IMR-90 (cell line): ENCODE measurements at regions not wholly inside any gene's neighbourhood (a gene's known extent, or its start where the extent isn't known, plus 50 kb on each side); places are given as distances from the start of the nearest gene placed in this dataset.

Experiments used
- ATAC-seq: fragments of 200-7000 bp; cut with Tn5 transposase; 2 replicates; pipeline ENCODE4 v1.9.1; 2020; ENCODE audit warnings: low read depth, mild to moderate bottlenecking, moderate library complexity
- BruUV-seq: library from RNA; stranded (reverse); fragments of 400-500 nt; replicated peaks from 2 replicates; lab custom pipeline; 2021; lab: Mats Ljungman, UMichigan
- CTCF ChIA-PET: fragments of 300-600 bp; formaldehyde crosslinking; extraction: SDS; loops from one replicate; lab custom pipeline; 2021; ENCODE audit warnings: antibody characterized with exemption; lab: Yijun Ruan, JAX
- POLR2A ChIA-PET: fragments of 300-600 bp; sonication (Branson Sonifier 250); formaldehyde crosslinking; loops from one replicate; lab custom pipeline; 2022; ENCODE audit warnings: antibody characterized with exemption; ENCODE audit not compliant: unreplicated experiment; lab: Charles Lee
- DNase-seq: peaks from one replicate; pipeline ENCODE4 v3.0.0; 2013
- H2AFZ ChIP-seq: replicated peaks from 2 replicates; pipeline ENCODE3; 2013; ENCODE audit warnings: low read length, mild to moderate bottlenecking; ENCODE audit not compliant: poor library complexity
- H2AK5ac ChIP-seq: 2 replicates; pipeline ENCODE4 v1.6.1; 2013; ENCODE audit warnings: low read depth, low read length, inconsistent platforms
- H2AK9ac ChIP-seq: replicated peaks from 2 replicates; pipeline ENCODE3; 2013; ENCODE audit warnings: mild to moderate bottlenecking, low read depth, low read length, moderate library complexity; ENCODE audit not compliant: poor library complexity
- H2BK120ac ChIP-seq: 2 replicates; pipeline ENCODE4 v1.6.1; 2013; ENCODE audit warnings: low read depth, low read length, inconsistent platforms
- H2BK15ac ChIP-seq: 3 replicates; pipeline ENCODE4 v1.6.1; 2013; ENCODE audit warnings: low read depth, low read length, inconsistent platforms
- H2BK20ac ChIP-seq: 2 replicates; pipeline ENCODE4 v1.6.1; 2013; ENCODE audit warnings: low read depth, mild to moderate bottlenecking, inconsistent platforms, low read length, moderate library complexity
- H2BK5ac ChIP-seq: 2 replicates; pipeline ENCODE4 v1.6.1; 2013; ENCODE audit warnings: mild to moderate bottlenecking, low read depth, low read length, inconsistent platforms; ENCODE audit not compliant: poor library complexity, severe bottlenecking
- H3K14ac ChIP-seq: replicated peaks from 2 replicates; pipeline ENCODE4 v1.6.1; 2013; ENCODE audit warnings: low read depth, low read length, inconsistent platforms
- H3K18ac ChIP-seq: 2 replicates; pipeline ENCODE4 v1.6.1; 2013; ENCODE audit warnings: low read depth, low read length, control low read depth
- H3K23ac ChIP-seq: 2 replicates; pipeline ENCODE4 v1.6.1; 2013; ENCODE audit warnings: low read depth, low read length, inconsistent platforms
- H3K27ac ChIP-seq: 2 replicates; pipeline ENCODE4 v1.5.1; 2013; ENCODE audit warnings: mild to moderate bottlenecking, control low read depth, low read length; ENCODE audit not compliant: insufficient read depth
- H3K27me3 ChIP-seq: 2 replicates; pipeline ENCODE4 v1.6.1; 2013; ENCODE audit warnings: low read length; ENCODE audit not compliant: control insufficient read depth, insufficient read depth
- H3K36me3 ChIP-seq: 2 replicates; pipeline ENCODE4 v1.6.1; 2013; ENCODE audit warnings: low read length, mixed read lengths; ENCODE audit not compliant: control insufficient read depth, insufficient read depth
- H3K4ac ChIP-seq: 2 replicates; pipeline ENCODE4 v1.6.1; 2013; ENCODE audit warnings: low read depth, low read length, inconsistent platforms
- H3K4me1 ChIP-seq: 2 replicates; pipeline ENCODE4 v1.6.1; 2013; ENCODE audit warnings: low read length, mixed read lengths; ENCODE audit not compliant: control insufficient read depth, insufficient read depth
- H3K4me2 ChIP-seq: 2 replicates; pipeline ENCODE4 v1.6.1; 2013; ENCODE audit warnings: low read depth, mild to moderate bottlenecking, control low read depth, low read length, moderate library complexity
- H3K4me3 ChIP-seq: 2 replicates; pipeline ENCODE4 v1.5.1; 2013; ENCODE audit warnings: low read depth, mild to moderate bottlenecking, control low read depth, low read length, moderate library complexity; ENCODE audit not compliant: insufficient read depth
- H3K56ac ChIP-seq: 2 replicates; pipeline ENCODE4 v1.6.1; 2013; ENCODE audit warnings: low read length, inconsistent platforms; ENCODE audit not compliant: insufficient read depth; ENCODE audit errors: extremely low read depth
- H3K79me1 ChIP-seq, 2 experiments: 2 replicates each; pipeline ENCODE4 v1.6.1; 2013; ENCODE audit warnings: low read length in 2 of 2, inconsistent platforms in 1 of 2, low read depth in 1 of 2
- H3K9ac ChIP-seq: 2 replicates; pipeline ENCODE4 v1.6.1; 2013; ENCODE audit warnings: low read depth, low read length, control low read depth
- H3K9me1 ChIP-seq: 2 replicates; pipeline ENCODE4 v1.6.1; 2013; ENCODE audit warnings: low read length, inconsistent platforms; ENCODE audit not compliant: insufficient read depth
- H3K9me3 ChIP-seq: 2 replicates; pipeline ENCODE4 v1.6.1; 2013; ENCODE audit warnings: low read length; ENCODE audit not compliant: control insufficient read depth, insufficient read depth
- H4K20me1 ChIP-seq: 2 replicates; pipeline ENCODE4 v1.6.1; 2013; ENCODE audit warnings: low read length, inconsistent platforms; ENCODE audit not compliant: insufficient read depth
- H4K5ac ChIP-seq: 2 replicates; pipeline ENCODE4 v1.6.1; 2013; ENCODE audit warnings: mild to moderate bottlenecking, low read depth, low read length, control low read depth
- H4K8ac ChIP-seq, 2 experiments: 2 replicates each; pipeline ENCODE4 v1.6.1; 2013; ENCODE audit warnings: low read depth in 2 of 2, low read length in 2 of 2, control low read depth in 1 of 2, inconsistent platforms in 1 of 2
- H4K91ac ChIP-seq: 2 replicates; pipeline ENCODE4 v1.6.1; 2013; ENCODE audit warnings: low read depth, low read length, inconsistent platforms; ENCODE audit not compliant: insufficient read depth
- WGBS, 2 experiments: methylation state at CpG; one replicate each; pipeline versions ENCODE4 v1.1.5 to v1.1.7; 2013; ENCODE audit warnings: missing lambda C conversion rate in 2 of 2; ENCODE audit not compliant: insufficient read length in 1 of 2; ENCODE audit errors: extremely low coverage in 2 of 2; 5-methylcytosine and 5-hydroxymethylcytosine counted together
- dilution Hi-C: fragments of 300-500 bp; cut with HindIII; formaldehyde crosslinking; loops from one replicate; pipeline ENCODE4 v1.14.3; 2018; ENCODE audit warnings: low sequenced_read_pairs; ENCODE audit not compliant: unreplicated experiment
- in situ Hi-C: fragments of 300-500 bp; cut with MboI; formaldehyde crosslinking; loops from 3 replicates; pipeline ENCODE4 v1.14.3; 2019; ENCODE audit warnings: low sequenced_read_pairs, inconsistent platforms, mixed read lengths
- intact Hi-C: fragments of 100-400 bp; cut with micrococcal nuclease; formaldehyde crosslinking; loops from 2 replicates; pipeline ENCODE4 v1.10.0; 2022
- TF ChIP-seq, protein P1 (sequence below): fragments of 150-350 bp; IDR thresholded peaks from 2 replicates; pipeline ENCODE4 v1.6.1; 2016; ENCODE audit warnings: low read depth, mild to moderate bottlenecking, low read length, moderate library complexity, borderline replicate concordance

DNA sequence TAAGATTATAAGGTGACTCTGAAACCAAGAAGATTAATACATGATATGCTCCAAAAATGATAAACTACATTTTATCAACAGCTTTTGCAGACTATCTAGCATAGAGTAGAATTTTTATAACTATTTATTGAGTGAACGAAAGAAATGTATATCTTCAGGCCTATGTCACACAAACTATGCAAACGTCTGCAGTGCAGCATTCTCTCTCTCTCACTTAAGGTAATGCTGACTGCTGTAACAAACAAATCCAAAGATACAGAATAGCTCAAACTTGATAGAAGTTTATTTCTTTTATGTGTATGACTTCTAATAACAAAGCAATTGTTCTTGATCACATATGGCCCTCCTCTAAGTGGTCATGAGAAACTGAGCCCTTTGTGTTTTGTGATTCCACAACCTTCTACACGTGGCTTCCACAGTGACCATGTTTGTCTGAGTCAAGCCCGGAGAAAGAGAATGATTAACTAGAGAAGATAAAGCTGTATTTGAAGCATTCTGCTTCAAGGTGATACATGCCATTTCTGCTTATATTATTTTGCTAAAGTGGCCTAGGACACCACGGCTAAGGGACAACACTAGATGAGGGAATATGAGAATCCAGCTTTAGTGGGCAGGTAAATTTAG lies 1352.7 kb upstream of the TMEM132C start:
- Histone ChIP-seq H3K27ac (no peak overlapping the region), H3K23ac (no peak overlapping the region), H3K4ac (no peak overlapping the region), H2BK120ac (no peak overlapping the region), H2BK5ac (no peak overlapping the region), H2BK15ac (no peak overlapping the region), H3K4me3 (no peak overlapping the region), H2AK5ac (no peak overlapping the region), H3K4me2 (no peak overlapping the region), H3K9me3 (peaks cover 7% of the 10 kb centered on the region), H3K4me1 (no peaks in the 10 kb centered on the region), H3K79me1 (no peaks in the 10 kb centered on the region), H3K9me1 (no peaks in the 10 kb centered on the region), H2AFZ (no peak overlapping the region), H4K20me1 (no peaks in the 10 kb centered on the region), H2BK20ac (no peak overlapping the region), H3K9ac (no peak overlapping the region), H4K8ac (no peak overlapping the region), H3K14ac (no peak overlapping the region), H3K56ac (no peak overlapping the region), H2AK9ac (no peak overlapping the region), H3K36me3 (no peaks in the 10 kb centered on the region), H4K5ac (no peak overlapping the region), H3K27me3 (no peaks in the 10 kb centered on the region), H3K18ac (no peak overlapping the region), H4K91ac (no peak overlapping the region)
- ChIA-PET CTCF (interaction anchor here (0.6 kb wide), 1 partner anchor 38 kb away, joined by 4 read pairs; no protein-coding TSS in a partner anchor), POLR2A (no interaction called here)
- intact Hi-C loops (no loop called here), dilution Hi-C loops (no loop called here), in situ Hi-C loops (no loop called here)
- ATAC-seq (no peak), DNase-seq (no peak)
- TF ChIP-seq, protein P1, sequence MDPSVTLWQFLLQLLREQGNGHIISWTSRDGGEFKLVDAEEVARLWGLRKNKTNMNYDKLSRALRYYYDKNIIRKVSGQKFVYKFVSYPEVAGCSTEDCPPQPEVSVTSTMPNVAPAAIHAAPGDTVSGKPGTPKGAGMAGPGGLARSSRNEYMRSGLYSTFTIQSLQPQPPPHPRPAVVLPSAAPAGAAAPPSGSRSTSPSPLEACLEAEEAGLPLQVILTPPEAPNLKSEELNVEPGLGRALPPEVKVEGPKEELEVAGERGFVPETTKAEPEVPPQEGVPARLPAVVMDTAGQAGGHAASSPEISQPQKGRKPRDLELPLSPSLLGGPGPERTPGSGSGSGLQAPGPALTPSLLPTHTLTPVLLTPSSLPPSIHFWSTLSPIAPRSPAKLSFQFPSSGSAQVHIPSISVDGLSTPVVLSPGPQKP, result no peak
- BruUV-seq, result no TSS peak
- no CpG with 5 or more reads among the region's 5 CpGs for WGBS, 2 experiments
